GM19452 (cell line): ENCODE measurements at regions not wholly inside any gene's neighbourhood (a gene's known extent, or its start where the extent isn't known, plus 50 kb on each side); places are given as distances from the start of the nearest gene placed in this dataset.

ENCODE experiments used
- ATAC-seq: cut with Tn5 transposase; IDR thresholded peaks from one replicate; pipeline ENCODE4 v1.9.1; 2021; ENCODE audit not compliant: unreplicated experiment

DNA sequence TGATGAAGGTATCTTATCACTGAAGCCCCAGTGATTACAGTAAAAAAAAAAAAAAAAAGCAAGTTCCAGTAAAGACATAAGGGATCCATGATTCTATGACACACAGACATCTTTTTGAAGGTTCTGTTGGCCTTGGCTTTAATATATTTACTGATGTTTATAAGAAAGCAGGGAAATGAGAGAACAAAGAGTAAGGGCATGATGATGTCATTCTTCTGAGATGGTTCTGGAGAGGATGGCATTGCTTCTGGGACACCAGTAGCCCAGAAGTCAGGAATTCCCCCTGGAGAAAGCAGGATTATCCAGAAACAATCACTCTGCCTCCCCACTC is 233.6 kb downstream of the FAM76B start:
- no peak for ATAC-seq

DNA sequence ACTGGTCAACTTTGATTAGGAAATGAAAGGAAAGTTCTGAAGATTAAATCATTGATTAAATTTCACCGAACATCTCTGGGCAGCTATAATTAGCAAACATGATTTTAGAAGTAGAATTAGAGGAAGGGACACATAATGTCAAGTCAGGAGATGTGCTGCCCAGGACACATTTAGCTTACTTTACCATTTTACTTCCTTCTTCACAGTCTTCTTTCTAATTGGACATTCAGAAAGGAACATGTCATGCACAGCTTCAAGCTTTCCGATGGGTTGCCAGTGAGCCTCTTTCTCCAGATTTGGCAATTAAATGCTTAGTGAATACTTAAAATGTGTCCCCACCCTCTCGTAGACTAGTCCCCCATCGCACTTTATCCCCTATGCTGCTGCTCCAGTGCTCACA is 234.7 kb downstream of the FAM76B start:
- ATAC-seq, result no peak

DNA sequence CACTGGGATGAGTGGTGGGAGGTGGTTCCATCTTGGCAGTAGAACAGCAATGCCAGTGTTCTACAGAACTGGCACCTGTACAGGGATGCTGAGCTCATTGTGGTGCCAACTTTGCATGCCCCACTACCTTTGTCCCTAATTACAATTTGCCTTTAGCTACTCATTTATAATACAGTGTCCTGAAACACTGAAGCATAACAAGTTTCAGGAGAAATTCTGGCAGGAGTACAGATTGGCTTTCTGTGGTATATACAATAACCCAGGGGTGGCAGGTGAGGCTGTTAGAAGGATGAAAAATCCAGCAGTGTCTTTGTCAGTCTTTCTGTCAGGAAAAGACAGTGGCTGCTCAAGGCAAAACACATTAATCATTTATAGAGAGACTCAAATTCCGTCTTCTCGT is 240.3 kb downstream of the FAM76B start:
- ATAC-seq, result no peak

DNA sequence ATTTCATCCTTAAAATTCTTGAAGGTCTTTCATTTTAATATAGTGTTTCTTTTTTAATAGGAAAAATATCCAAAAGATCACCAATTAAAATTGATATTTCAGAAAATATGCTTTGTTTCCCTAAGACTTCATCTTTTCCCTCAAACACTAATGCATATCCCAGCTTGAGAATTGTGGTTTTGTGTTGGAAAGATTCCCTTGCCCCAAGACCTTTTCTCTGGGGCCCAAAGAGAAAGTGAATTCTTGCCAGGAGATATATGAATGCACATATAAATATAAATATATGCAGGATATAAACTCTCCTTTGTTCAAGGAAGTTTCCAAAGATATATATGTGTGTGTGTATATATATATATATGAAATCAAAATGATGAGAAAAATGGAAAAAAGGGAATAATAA is 241.2 kb downstream of the FAM76B start:
- no peak for ATAC-seq

DNA sequence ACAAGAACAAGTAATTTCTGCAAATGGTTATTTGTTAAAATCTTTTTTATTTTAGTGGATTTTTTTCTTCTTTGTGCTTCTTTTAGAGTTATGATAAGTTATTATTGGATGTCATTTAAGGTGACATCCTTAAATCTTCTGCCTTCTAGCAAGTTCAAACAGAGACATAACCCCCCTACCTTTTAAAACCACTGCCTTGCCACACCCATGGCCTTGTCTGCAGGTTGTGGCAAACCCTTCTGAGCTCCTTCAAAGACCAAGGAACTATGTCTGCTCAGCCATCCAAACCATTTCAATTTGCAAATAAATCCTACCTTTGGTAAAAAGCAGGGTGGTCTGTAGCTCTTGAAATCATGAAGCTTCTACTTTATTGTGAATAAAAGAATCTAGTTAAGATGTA is 241.6 kb downstream of the FAM76B start:
- no peak for ATAC-seq

DNA sequence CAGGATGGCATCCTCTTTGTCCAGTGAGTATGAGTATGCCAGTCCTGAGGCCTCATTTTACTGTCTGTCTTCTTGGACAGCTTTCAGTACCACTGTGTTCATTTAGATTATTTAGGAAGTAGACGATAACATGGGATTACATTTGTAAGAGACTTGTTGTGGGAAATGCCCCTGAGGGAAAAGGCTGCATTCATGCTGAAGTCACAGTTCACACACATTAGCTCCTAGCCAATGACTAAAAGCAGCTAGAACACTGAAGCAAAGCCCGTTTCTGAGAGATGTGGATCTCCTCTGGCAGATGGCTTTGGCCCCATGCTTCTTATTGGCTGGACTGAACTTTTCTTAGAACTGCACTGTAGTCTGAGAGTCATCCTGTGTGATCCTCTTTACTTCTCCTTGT is 242.4 kb downstream of the FAM76B start:
- ATAC-seq, result no peak

DNA sequence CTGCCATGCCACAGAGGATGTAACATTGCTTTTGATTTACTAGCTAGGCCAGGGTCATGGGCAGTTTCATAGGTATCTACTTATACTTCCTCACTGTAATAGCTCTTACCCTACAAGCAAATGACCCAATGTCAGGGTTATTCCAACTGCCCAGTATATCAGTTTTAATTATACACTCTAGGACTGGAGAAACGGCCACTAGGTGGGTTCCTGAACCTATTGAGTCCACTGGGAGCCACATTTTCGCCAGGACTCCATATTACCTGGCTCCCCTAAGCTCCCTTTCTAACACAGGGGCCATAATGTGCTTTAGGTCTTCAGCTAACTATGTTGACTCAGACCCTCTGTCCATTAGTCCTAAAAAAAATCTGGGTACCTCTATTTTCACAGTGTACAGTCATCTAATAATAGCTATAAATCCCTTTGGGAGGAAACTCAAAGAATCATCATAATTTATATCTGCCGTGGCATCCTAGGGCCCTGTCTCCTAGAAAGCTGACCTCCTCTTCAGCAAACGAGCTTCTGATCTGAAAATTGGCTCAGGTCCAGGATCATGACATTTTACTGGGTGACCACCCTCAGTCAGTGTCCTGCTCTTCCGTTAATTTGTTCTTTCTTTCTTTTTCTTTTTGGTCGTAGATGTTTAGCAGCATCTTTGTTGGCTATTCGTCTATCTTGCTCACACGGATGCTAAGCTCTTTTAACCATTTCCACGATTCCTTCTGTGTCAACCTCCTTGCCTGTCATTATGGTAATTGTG is 244.3 kb downstream of the FAM76B start:
- ATAC-seq, result no peak

DNA sequence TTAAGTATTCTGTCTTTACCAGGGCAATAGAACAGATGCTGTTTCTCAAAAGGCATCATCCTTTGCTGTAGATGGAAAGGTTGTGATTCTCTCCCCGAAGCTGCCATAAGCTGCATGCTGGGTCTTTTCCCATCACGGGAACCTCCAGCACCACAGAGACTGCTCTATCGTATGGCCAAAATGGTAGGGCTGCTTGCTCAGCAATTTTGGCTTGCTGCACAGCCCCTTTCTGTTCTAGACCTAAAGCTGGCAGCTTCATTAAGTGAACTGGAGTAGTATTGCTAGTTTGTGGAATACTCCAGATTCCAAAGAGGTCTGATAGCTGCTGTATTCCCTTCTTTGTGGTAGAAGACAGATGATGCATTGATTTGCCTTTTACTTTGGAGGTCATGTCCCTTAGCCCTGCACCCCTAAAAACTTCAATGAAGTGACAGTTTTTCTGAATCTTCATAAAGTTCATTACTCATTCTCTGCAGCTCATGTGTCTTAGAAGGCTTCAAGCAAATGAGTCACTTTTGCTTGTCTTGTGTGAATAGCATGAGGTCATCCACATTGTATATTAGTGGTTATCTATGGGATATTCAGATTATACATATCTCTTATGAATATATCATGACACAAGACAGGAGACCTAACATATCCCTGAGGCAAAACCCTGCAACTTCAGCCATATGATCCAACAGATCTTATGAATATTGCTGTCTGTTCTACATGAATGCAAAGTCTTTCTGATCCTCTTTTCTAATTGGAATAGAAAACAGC is 245.3 kb downstream of the FAM76B start:
- ATAC-seq, result no peak

DNA sequence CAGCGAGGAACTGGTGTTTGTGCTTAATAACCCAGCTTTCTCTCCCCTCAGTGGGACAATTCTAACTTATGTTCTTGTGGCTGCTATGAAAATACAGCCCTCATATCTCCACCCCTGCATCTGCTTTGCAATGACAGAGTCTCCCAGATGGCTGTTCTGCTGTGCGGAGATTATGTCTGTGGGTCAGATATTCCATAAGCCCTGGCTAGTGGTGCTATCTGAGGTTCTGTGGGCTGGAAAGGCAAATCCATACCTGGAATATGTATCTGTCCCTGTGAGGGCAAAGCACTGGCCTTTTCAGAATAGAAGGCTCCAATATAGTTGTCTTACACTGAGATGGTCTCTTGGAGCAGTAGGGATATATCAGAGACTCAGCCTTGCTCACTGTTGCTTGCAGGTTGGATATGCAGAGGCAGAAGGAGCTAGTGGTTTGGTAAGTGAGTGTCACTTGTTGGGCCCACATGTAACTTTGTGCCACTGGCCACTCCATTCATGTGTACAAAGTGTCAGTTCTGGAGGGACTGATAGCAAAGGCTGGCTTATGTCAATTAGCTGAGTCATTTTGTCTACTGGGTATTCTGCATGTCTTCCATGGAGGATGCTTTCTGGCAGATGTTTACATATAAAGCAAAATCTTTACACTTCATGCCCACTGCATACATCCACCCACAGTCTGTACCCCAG is 246.6 kb downstream of the FAM76B start:
- no peak for ATAC-seq

DNA sequence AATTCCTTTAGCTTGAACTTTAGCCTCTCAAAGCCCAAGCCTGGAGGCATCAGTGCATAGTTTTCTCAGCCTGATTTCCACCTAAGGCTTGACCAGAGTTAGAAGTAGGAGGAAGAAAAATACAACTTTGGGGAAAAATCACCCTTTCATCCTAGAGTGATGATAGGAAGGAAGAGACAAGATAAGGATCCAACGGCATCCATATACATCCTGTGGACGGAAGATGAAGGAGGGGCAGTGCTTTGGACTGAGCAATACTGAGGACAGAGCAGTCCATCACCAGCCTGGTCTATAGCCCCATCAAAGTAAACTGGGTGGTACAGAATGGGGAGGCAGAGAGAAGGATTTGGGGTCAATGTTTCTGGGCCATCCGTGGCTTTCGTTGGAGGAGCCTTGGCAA is 247.9 kb downstream of the FAM76B start:
- no peak for ATAC-seq

DNA sequence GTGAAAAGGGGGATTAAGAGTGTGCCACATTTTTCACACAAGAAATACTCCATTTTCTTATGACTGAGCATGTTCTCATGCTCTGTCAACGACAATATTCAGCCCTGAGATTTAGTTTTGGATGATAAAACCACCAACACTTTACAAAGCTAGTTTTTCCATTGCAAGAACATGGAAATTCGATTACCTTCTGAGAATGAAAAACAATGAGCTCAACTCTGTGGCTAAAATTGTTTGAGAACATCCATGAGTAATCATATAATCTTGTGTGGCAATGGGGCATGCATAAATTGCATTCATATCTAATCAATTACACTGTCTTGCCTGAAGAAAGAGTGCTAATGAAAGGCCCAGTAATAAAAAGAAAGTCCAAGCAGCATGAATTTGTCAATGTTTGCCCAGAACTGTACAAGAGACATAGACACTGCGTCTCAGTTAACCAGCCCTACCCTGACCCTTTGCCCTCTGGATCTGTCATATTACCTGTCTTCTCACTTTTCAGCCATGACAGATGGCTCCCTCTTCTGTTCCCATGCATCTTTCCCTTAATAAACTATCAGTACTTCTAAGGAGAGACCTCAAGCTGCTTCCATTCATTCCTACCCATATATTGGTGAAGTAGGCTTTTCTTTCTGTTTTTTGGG is 253.4 kb downstream of the FAM76B start:
- ATAC-seq, result no peak

DNA sequence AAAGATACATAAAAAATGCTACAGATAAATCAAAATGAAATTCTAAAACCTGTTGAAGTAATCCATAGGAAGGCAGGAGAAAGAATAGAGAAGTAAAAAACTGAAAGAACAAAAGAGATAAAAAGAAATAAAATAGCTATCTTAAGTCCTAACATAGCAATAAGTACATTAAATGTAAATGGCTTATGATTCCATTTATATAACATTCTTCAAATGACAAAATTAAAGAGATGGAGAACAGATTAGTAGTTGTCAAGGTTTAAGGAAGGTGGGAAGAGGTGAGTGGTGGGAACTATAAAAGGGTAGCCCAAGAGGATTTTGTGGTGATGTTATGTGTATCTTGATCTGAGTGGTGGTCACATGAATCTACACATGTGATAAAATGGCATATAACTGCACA is 254.8 kb downstream of the FAM76B start:
- no peak for ATAC-seq

DNA sequence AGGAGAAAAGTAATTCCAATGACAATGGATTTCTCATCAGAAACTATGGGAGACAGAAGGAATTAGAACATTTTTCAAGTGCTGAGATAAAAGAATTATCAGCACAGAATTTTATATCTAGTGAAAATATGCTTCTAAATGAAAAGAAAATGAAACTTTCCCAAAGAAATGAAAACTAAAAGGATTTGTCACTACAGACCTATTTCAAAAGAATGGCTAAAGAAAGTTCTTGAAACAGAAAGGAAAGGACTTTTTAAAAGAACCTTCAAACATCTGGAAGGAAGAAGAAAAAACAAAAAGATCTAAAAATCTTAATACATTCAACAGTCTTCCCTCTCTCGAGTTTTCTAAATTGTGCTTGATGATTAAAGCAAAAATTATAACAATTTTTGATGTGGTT is 255.4 kb downstream of the FAM76B start:
- ATAC-seq, result no peak

DNA sequence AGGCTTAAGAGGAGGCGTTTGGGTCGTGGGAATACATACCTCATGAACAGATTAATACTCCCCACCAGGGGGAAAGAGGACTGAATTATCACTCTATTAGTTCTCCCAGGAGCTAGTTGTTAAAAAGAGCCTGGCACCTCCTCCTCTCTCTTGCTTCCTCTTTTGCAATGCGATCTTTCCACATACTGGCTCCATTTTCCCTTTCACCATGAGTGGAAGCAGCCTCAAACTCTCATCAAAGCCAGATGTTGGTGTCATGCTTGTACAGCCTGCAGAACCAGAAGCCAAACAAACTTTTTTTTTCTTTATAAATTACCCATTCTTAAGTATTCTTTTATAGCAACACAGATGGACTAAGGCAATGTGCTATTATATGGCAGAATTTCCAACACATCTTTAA is 258.5 kb downstream of the FAM76B start:
- no peak for ATAC-seq

DNA sequence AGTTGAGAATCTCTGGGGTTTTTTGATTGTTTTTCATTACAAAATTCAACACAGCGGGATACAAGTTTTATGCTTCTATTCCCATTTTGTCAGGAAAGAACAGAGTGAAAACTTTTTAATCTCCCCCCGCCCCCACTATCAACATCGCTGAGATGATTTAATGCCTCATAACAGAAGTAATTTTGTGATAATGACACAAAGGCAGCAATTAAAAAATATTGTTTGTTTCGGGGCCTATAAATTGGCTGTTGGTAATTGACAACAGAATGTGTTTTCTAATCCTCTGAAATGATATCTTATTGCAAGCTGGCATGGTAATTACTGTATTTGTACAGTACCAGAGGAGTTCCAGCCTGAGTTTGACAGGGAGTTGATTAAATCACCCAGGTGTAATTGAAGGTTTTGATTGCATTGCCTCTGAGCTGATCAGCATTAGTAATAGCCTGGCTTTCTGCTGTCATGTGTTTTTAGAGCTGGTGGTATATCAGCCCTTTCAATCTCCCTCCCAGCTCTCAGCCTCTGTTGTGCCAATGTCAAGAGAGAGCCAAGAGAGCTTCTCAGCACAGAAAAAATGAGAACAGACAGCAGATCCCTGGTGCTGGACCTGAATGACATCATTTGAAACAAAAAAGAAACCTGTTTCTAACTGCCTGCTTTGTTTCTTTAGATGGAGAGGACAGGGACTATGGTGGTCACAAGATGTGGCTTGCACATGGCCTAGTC is 265.1 kb downstream of the FAM76B start:
- ATAC-seq, result no peak

DNA sequence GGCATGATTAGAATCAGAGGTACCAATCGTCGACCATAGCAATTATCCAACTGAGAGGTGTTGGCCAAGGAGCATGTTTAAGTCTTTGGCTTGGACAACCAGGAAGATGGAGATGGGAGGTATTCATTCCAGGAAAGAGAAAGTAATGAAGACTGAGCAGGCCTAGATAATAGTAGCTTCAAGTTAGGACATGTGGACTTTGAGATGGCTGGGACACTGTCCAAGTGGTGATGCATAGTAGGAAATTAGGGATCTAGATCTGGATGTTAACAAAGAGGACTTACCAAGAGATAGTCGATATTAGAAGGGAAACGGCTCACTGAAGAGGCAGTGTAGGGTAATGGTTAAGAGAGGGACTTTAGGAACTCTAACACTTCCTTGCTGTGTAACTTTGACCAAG is 266.7 kb downstream of the FAM76B start:
- ATAC-seq, result no peak

DNA sequence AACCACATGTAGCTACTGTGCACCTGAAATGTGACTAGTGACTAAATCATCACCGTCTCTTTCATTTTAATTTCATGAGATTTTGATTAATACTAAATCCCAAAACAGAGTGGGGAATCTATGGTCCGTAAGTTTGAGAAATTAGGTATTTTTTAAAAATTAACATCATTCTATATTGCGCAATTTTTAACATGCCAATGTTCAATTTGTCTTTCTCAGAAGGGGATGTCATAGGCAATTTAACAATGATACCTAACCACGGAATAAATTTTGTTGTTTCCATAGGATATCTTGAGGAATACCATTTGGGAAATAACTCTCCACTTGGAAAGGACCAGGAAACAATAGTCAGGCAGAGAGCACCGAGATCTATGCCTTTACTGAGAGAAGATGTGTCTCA is 267.7 kb downstream of the FAM76B start:
- ATAC-seq, result no peak

DNA sequence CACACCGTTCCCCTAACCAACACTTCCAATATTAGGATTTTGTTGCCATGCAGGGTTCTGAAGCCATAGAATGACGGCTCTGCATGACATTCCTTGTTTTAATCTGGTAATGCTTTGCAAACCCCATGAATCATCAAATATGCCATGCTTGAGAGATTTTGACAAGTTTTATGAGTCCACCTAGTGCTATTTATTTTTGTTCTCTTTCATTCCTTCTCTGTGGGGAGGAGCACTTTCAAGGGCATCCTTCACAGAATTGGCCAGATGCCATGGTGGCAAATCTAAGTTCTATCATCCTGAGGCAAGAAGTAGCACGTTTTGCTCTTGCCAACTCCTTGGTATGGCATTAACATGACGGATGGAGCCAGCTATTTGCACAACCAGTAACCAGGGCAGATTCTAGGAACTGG is 268.4 kb downstream of the FAM76B start:
- no peak for ATAC-seq

DNA sequence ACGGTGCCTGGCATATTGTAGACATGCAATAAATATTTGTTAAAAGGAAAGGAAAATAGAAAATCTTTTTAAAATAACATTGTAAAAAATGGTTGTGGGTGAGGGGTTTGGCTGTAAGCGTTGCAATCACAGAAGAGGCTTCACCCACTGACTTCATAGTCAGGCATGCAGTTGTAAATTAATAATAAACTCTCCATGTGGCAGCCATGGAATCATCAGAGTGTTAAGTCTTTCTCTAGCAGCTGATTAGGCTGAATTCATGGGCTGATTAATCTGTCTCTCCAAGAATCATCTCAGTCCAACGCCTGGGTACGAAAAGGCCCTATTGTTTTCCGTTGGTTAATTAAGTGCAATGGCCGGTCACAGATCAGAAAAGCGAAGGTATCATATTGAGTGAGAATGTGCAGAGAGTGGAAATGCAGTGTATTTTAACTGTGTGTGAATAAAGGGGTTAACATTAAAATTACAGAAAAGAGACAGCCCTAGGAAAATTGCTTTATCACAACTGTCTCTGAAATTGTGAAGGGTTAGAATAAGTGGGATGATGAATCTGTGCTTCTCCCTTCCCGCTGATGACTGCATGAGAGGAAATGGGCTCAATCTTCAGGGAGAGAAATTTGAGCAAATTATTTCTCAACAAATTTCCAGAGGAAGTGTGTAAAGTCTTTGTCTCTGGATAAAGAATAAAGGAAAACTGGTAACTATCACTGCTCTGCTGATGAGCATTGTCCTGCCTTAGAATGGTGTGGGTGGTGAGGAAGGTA is 269.0 kb downstream of the FAM76B start:
- ATAC-seq, result no peak

DNA sequence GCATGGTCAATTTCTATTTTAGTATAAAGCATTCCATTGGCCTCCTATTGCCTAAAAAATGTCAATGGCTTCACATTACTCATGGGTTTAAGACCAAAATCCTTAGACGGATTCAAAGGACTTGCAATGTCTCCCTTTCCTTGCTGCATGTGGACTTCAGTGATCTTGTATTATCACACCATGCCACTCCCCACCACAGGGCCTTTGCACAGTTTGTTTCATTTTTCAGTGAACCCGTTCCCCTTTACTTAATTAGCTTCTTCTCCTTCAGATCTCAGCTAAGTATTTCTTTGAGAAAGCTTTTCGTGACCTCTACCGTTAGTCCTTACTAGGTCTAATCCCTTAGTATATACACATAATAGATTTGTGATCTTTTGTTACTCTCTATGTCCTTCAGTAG is 269.7 kb downstream of the FAM76B start:
- no peak for ATAC-seq
